Gastroesophageal sphincter (tissue), 3 donors: ENCODE measurements at regions not wholly inside any gene's neighbourhood (a gene's known extent, or its start where the extent isn't known, plus 50 kb on each side); places are given as distances from the start of the nearest gene placed in this dataset.

Source experiments
- POLR2A ChIP-seq, 2 donors: fragments of 450-650 bp; IDR thresholded peaks; one replicate each; pipeline ENCODE4 v1.6.1; 2017; ENCODE audit warnings: antibody characterized with exemption in 2 of 2, mild to moderate bottlenecking in 2 of 2, moderate library complexity in 1 of 2
- TF ChIP-seq, protein P1 (sequence below), 4 experiments: fragments of 200-600 bp in 2 of 4; fragments of 450-650 bp in 2 of 4; sonication (generic) in 1 of 4; IDR thresholded peaks; one replicate each; pipeline ENCODE4 v1.5.1; 2017 to 2019; ENCODE audit warnings: antibody characterized with exemption in 4 of 4, mild to moderate bottlenecking in 2 of 4, moderate library complexity in 2 of 4

DNA sequence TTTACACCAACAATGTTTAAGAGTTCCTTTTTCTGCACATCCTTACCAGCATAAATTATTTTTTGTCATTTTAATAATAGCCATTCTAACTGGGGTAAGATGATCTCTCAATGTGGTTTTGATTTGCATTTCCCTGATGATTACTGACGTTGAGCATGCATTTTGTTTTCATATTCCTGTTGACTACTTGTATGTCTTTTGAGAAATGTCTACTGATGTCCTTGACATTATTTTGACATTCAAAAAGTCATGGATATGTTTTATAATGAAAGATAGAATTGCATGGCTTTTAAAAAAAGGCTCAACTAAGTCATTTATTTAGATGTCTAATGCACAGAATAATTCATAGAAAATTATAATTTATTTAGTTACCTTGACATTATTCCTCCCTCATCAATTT is 381.6 kb upstream of the C9orf72 start:
- no peak for TF ChIP-seq POLR2A (IDR thresholded peaks at IDR 0.05)
- TF ChIP-seq, protein P1, sequence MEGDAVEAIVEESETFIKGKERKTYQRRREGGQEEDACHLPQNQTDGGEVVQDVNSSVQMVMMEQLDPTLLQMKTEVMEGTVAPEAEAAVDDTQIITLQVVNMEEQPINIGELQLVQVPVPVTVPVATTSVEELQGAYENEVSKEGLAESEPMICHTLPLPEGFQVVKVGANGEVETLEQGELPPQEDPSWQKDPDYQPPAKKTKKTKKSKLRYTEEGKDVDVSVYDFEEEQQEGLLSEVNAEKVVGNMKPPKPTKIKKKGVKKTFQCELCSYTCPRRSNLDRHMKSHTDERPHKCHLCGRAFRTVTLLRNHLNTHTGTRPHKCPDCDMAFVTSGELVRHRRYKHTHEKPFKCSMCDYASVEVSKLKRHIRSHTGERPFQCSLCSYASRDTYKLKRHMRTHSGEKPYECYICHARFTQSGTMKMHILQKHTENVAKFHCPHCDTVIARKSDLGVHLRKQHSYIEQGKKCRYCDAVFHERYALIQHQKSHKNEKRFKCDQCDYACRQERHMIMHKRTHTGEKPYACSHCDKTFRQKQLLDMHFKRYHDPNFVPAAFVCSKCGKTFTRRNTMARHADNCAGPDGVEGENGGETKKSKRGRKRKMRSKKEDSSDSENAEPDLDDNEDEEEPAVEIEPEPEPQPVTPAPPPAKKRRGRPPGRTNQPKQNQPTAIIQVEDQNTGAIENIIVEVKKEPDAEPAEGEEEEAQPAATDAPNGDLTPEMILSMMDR (IDR thresholded peaks at IDR 0.05), result no peak
